ENCODE measurements at regions not wholly inside any gene's neighbourhood (a gene's known extent, or its start where the extent isn't known, plus 50 kb on each side); places are given as distances from the start of the nearest gene placed in this dataset.

DNA sequence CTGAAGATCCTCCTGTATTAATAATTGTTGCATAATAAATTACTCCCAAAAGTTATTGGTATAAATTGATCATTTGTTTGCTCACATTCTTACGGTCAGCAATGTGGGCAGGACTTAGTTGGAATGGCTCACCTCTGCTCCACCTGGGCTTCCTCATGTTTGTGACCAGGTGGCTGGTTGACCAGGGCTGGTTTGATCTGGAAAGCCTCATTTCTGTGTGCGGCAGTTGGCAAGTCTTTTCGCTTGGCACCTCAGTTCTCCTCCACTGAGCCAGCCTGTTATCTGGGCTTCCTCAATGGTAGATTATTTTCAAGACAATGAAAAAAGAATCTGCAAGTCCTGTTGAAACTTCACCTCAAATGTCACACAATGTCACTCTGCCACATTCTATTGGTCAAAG lies 301.1 kb downstream of the TBL1XR1 start:
- Histone ChIP-seq H3K4me3 (ENCODE audit: low read length in 2 of 2) (no peak overlapping the region), H3K36me3 (ENCODE audit: control insufficient read depth in 2 of 2, insufficient read depth in 2 of 2, low read length in 2 of 2) (no peaks in the 10 kb centered on the region), H3K4me1 (ENCODE audit: control insufficient read depth in 2 of 2, insufficient read depth in 2 of 2, low read length in 2 of 2) (no peaks in the 10 kb centered on the region), H3K9me3 (ENCODE audit: control insufficient read depth in 2 of 2, low read length in 2 of 2) (no peaks in the 10 kb centered on the region), H3K27ac (ENCODE audit: low read depth in 2 of 2, low read length in 2 of 2) (no peak overlapping the region), H3K9ac (ENCODE audit: low read depth in 1 of 2, low read length in 2 of 2) (no peak overlapping the region), H3K27me3 (ENCODE audit: control insufficient read depth in 2 of 2, insufficient read depth in 2 of 2, low read length in 2 of 2) (no peaks in the 10 kb centered on the region)

DNA sequence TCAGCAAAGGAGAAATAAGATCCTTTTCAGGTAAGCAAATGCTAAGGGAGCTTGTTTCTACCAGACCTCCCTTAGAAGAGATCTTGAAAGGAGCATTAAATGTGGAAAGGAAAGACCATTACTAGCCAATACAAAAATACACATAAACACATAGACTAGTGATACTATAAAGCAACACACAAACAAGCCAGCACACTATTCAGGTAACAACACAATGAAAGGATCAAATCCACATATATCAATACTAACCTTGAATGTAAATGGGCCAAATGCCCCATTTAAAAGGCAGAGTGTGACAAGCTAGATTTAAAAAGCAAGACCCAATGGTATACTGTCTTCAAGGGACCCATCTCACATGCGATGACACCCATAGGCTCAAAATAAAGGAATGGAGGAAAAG lies 317.6 kb downstream of the TBL1XR1 start:
- H3K27me3 ChIP-seq (ENCODE audit: control insufficient read depth in 2 of 2, insufficient read depth in 2 of 2, low read length in 2 of 2) = no peaks in the 10 kb centered on the region
- no peaks in the 10 kb centered on the region for H3K4me1 ChIP-seq (ENCODE audit: control insufficient read depth in 2 of 2, insufficient read depth in 2 of 2, low read length in 2 of 2)
- no peaks in the 10 kb centered on the region for H3K9me3 ChIP-seq (ENCODE audit: control insufficient read depth in 2 of 2, low read length in 2 of 2)

GRCh38 chr3:176873261-176873660 lies 324.0 kb downstream of the TBL1XR1 start:
- Histone ChIP-seq H3K4me3 (ENCODE audit: low read length in 2 of 2) (no peak overlapping the region), H3K9ac (ENCODE audit: low read depth in 1 of 2, low read length in 2 of 2) (no peak overlapping the region), H3K27ac (ENCODE audit: low read depth in 2 of 2, low read length in 2 of 2) (no peak overlapping the region), H3K4me1 (ENCODE audit: control insufficient read depth in 2 of 2, insufficient read depth in 2 of 2, low read length in 2 of 2) (peaks cover 0 to 2% of the 10 kb centered on the region in 2 donors), H3K9me3 (ENCODE audit: control insufficient read depth in 2 of 2, low read length in 2 of 2) (no peaks in the 10 kb centered on the region), H3K36me3 (ENCODE audit: control insufficient read depth in 2 of 2, insufficient read depth in 2 of 2, low read length in 2 of 2) (no peaks in the 10 kb centered on the region), H3K27me3 (ENCODE audit: control insufficient read depth in 2 of 2, insufficient read depth in 2 of 2, low read length in 2 of 2) (no peaks in the 10 kb centered on the region)

More for the DNA sequence above, 317.6 kb downstream of the TBL1XR1 start:
- Histone ChIP-seq H3K36me3 (ENCODE audit: control insufficient read depth in 2 of 2, insufficient read depth in 2 of 2, low read length in 2 of 2) (no peaks in the 10 kb centered on the region), H3K27ac (ENCODE audit: low read depth in 2 of 2, low read length in 2 of 2) (no peak overlapping the region), H3K4me3 (ENCODE audit: low read length in 2 of 2) (no peak overlapping the region), H3K9ac (ENCODE audit: low read depth in 1 of 2, low read length in 2 of 2) (no peak overlapping the region)

GRCh38 chr3:176872771-176873209 lies 324.5 kb downstream of the TBL1XR1 start:
- Histone ChIP-seq H3K4me1 (ENCODE audit: control insufficient read depth in 2 of 2, insufficient read depth in 2 of 2, low read length in 2 of 2) (peaks cover 0 to 7% of the 10 kb centered on the region in 2 donors), H3K27ac (ENCODE audit: low read depth in 2 of 2, low read length in 2 of 2) (no peak overlapping the region), H3K4me3 (ENCODE audit: low read length in 2 of 2) (no peak overlapping the region), H3K9me3 (ENCODE audit: control insufficient read depth in 2 of 2, low read length in 2 of 2) (no peaks in the 10 kb centered on the region), H3K27me3 (ENCODE audit: control insufficient read depth in 2 of 2, insufficient read depth in 2 of 2, low read length in 2 of 2) (no peaks in the 10 kb centered on the region), H3K36me3 (ENCODE audit: control insufficient read depth in 2 of 2, insufficient read depth in 2 of 2, low read length in 2 of 2) (no peaks in the 10 kb centered on the region), H3K9ac (ENCODE audit: low read depth in 1 of 2, low read length in 2 of 2) (no peak overlapping the region)

GRCh38 chr3:176870451-176870850 lies 326.8 kb downstream of the TBL1XR1 start:
- H3K9ac ChIP-seq (ENCODE audit: low read depth in 1 of 2, low read length in 2 of 2) = no peak overlapping the region
- H3K4me3 ChIP-seq (ENCODE audit: low read length in 2 of 2) = no peak overlapping the region
- H3K9me3 ChIP-seq (ENCODE audit: control insufficient read depth in 2 of 2, low read length in 2 of 2) = no peaks in the 10 kb centered on the region
- no peak overlapping the region for H3K27ac ChIP-seq (ENCODE audit: low read depth in 2 of 2, low read length in 2 of 2)
- H3K27me3 ChIP-seq (ENCODE audit: control insufficient read depth in 2 of 2, insufficient read depth in 2 of 2, low read length in 2 of 2) = no peaks in the 10 kb centered on the region
- peaks cover 0 to 9% of the 10 kb centered on the region in 2 donors for H3K4me1 ChIP-seq (ENCODE audit: control insufficient read depth in 2 of 2, insufficient read depth in 2 of 2, low read length in 2 of 2)
- no peaks in the 10 kb centered on the region for H3K36me3 ChIP-seq (ENCODE audit: control insufficient read depth in 2 of 2, insufficient read depth in 2 of 2, low read length in 2 of 2)

GRCh38 chr3:176867681-176868663 lies 329.3 kb downstream of the TBL1XR1 start:
- H3K9me3 ChIP-seq (ENCODE audit: control insufficient read depth in 2 of 2, low read length in 2 of 2) = no peaks in the 10 kb centered on the region
- H3K4me1 ChIP-seq (ENCODE audit: control insufficient read depth in 2 of 2, insufficient read depth in 2 of 2, low read length in 2 of 2) = peaks cover 0 to 9% of the 10 kb centered on the region in 2 donors
- H3K4me3 ChIP-seq (ENCODE audit: low read length in 2 of 2) = no peak overlapping the region
- no peaks in the 10 kb centered on the region for H3K36me3 ChIP-seq (ENCODE audit: control insufficient read depth in 2 of 2, insufficient read depth in 2 of 2, low read length in 2 of 2)
- no peak overlapping the region for H3K27ac ChIP-seq (ENCODE audit: low read depth in 2 of 2, low read length in 2 of 2)
- H3K27me3 ChIP-seq (ENCODE audit: control insufficient read depth in 2 of 2, insufficient read depth in 2 of 2, low read length in 2 of 2) = no peaks in the 10 kb centered on the region
- no peak overlapping the region for H3K9ac ChIP-seq (ENCODE audit: low read depth in 1 of 2, low read length in 2 of 2)

- Histone ChIP-seq H3K9me3 (ENCODE audit: control insufficient read depth in 2 of 2, low read length in 2 of 2) (no peaks in the 10 kb centered on the region), H3K27ac (ENCODE audit: low read depth in 2 of 2, low read length in 2 of 2) (no peak overlapping the region), H3K27me3 (ENCODE audit: control insufficient read depth in 2 of 2, insufficient read depth in 2 of 2, low read length in 2 of 2) (no peaks in the 10 kb centered on the region), H3K4me3 (ENCODE audit: low read length in 2 of 2) (no peak overlapping the region), H3K36me3 (ENCODE audit: control insufficient read depth in 2 of 2, insufficient read depth in 2 of 2, low read length in 2 of 2) (no peaks in the 10 kb centered on the region), H3K9ac (ENCODE audit: low read depth in 1 of 2, low read length in 2 of 2) (no peak overlapping the region), H3K4me1 (ENCODE audit: control insufficient read depth in 2 of 2, insufficient read depth in 2 of 2, low read length in 2 of 2) (no peaks in the 10 kb centered on the region)
These were observed 336.1 kb downstream of the TBL1XR1 start for GRCh38 chr3:176861137-176861536.

GRCh38 chr3:176856721-176857120 lies 340.6 kb downstream of the TBL1XR1 start:
- H3K9ac ChIP-seq (ENCODE audit: low read depth in 1 of 2, low read length in 2 of 2) = no peak overlapping the region
- no peak overlapping the region for H3K27ac ChIP-seq (ENCODE audit: low read depth in 2 of 2, low read length in 2 of 2)
- no peaks in the 10 kb centered on the region for H3K9me3 ChIP-seq (ENCODE audit: control insufficient read depth in 2 of 2, low read length in 2 of 2)
- no peaks in the 10 kb centered on the region for H3K27me3 ChIP-seq (ENCODE audit: control insufficient read depth in 2 of 2, insufficient read depth in 2 of 2, low read length in 2 of 2)
- no peaks in the 10 kb centered on the region for H3K36me3 ChIP-seq (ENCODE audit: control insufficient read depth in 2 of 2, insufficient read depth in 2 of 2, low read length in 2 of 2)
- no peak overlapping the region for H3K4me3 ChIP-seq (ENCODE audit: low read length in 2 of 2)
- H3K4me1 ChIP-seq (ENCODE audit: control insufficient read depth in 2 of 2, insufficient read depth in 2 of 2, low read length in 2 of 2) = no peaks in the 10 kb centered on the region

- H3K9me3 ChIP-seq (ENCODE audit: control insufficient read depth in 2 of 2, low read length in 2 of 2) = no peaks in the 10 kb centered on the region
- H3K27me3 ChIP-seq (ENCODE audit: control insufficient read depth in 2 of 2, insufficient read depth in 2 of 2, low read length in 2 of 2) = no peaks in the 10 kb centered on the region
- no peaks in the 10 kb centered on the region for H3K4me1 ChIP-seq (ENCODE audit: control insufficient read depth in 2 of 2, insufficient read depth in 2 of 2, low read length in 2 of 2)
- no peak overlapping the region for H3K9ac ChIP-seq (ENCODE audit: low read depth in 1 of 2, low read length in 2 of 2)
- H3K27ac ChIP-seq (ENCODE audit: low read depth in 2 of 2, low read length in 2 of 2) = no peak overlapping the region
- no peaks in the 10 kb centered on the region for H3K36me3 ChIP-seq (ENCODE audit: control insufficient read depth in 2 of 2, insufficient read depth in 2 of 2, low read length in 2 of 2)
- H3K4me3 ChIP-seq (ENCODE audit: low read length in 2 of 2) = no peak overlapping the region
These were observed 341.3 kb downstream of the TBL1XR1 start for GRCh38 chr3:176855901-176856486.

GRCh38 chr3:176855213-176855612 lies 342.1 kb downstream of the TBL1XR1 start:
- no peaks in the 10 kb centered on the region for H3K36me3 ChIP-seq (ENCODE audit: control insufficient read depth in 2 of 2, insufficient read depth in 2 of 2, low read length in 2 of 2)
- H3K4me3 ChIP-seq (ENCODE audit: low read length in 2 of 2) = no peak overlapping the region
- no peak overlapping the region for H3K27ac ChIP-seq (ENCODE audit: low read depth in 2 of 2, low read length in 2 of 2)
- H3K9me3 ChIP-seq (ENCODE audit: control insufficient read depth in 2 of 2, low read length in 2 of 2) = no peaks in the 10 kb centered on the region
- H3K27me3 ChIP-seq (ENCODE audit: control insufficient read depth in 2 of 2, insufficient read depth in 2 of 2, low read length in 2 of 2) = no peaks in the 10 kb centered on the region
- no peak overlapping the region for H3K9ac ChIP-seq (ENCODE audit: low read depth in 1 of 2, low read length in 2 of 2)
- no peaks in the 10 kb centered on the region for H3K4me1 ChIP-seq (ENCODE audit: control insufficient read depth in 2 of 2, insufficient read depth in 2 of 2, low read length in 2 of 2)

Data from mucosa of rectum (tissue), 2 donors.